MV-4-11 (cell line): ENCODE measurements at regions not wholly inside any gene's neighbourhood (a gene's known extent, or its start where the extent isn't known, plus 50 kb on each side); places are given as distances from the start of the nearest gene placed in this dataset.
"Not testable (repeated sequence)": the region's sequence is repeated elsewhere in the genome, so short reads cannot be mapped to it uniquely, and the experiment has no call there.

Experiments used
- DNase-seq: peaks from one replicate; lab custom pipeline; 2025; lab: John Stamatoyannopoulos, UW

- DNase-seq: no peak
Measured at GRCh38 chr16:59404509-59404908, 670.4 kb upstream of the GOT2 start.

GRCh38 chr16:59400830-59401229 is 666.7 kb upstream of the GOT2 start:
- no peak for DNase-seq

GRCh38 chr16:59397638-59398037 is 663.5 kb upstream of the GOT2 start:
- no peak for DNase-seq

GRCh38 chr16:59394526-59394925 is 660.4 kb upstream of the GOT2 start:
- no peak for DNase-seq

- no peak for DNase-seq
Measured at GRCh38 chr16:59392911-59393310, 658.8 kb upstream of the GOT2 start.

GRCh38 chr16:59391617-59392364 is 657.7 kb upstream of the GOT2 start:
- DNase-seq: no peak

- no peak for DNase-seq
Measured at GRCh38 chr16:59385959-59386358, 651.8 kb upstream of the GOT2 start.

GRCh38 chr16:59385491-59385890 is 651.4 kb upstream of the GOT2 start:
- no peak for DNase-seq

GRCh38 chr16:59373632-59374031 is 639.5 kb upstream of the GOT2 start:
- DNase-seq: no peak

GRCh38 chr16:59370717-59371116 is 636.6 kb upstream of the GOT2 start:
- DNase-seq: no peak

- no peak for DNase-seq
Measured at GRCh38 chr16:59369523-59369922, 635.4 kb upstream of the GOT2 start.

GRCh38 chr16:59368586-59368985 is 634.5 kb upstream of the GOT2 start:
- no peak for DNase-seq

- no peak for DNase-seq
Measured at GRCh38 chr16:59356709-59357108, 622.6 kb upstream of the GOT2 start.

- DNase-seq: no peak
Measured at GRCh38 chr16:59356144-59356543, 622.0 kb upstream of the GOT2 start.

GRCh38 chr16:59355704-59356103 is 621.6 kb upstream of the GOT2 start:
- DNase-seq: no peak

- DNase-seq: no peak
Measured at GRCh38 chr16:59351305-59351903, 617.3 kb upstream of the GOT2 start.

- no peak for DNase-seq
Measured at GRCh38 chr16:59350670-59351069, 616.6 kb upstream of the GOT2 start.

GRCh38 chr16:59342669-59343068 is 608.6 kb upstream of the GOT2 start:
- no peak for DNase-seq

- DNase-seq: no peak
Measured at GRCh38 chr16:59341368-59341767, 607.3 kb upstream of the GOT2 start.

GRCh38 chr16:59339871-59340270 is 605.8 kb upstream of the GOT2 start:
- DNase-seq: no peak

GRCh38 chr16:59336136-59336695 is 602.1 kb upstream of the GOT2 start:
- no peak for DNase-seq

- DNase-seq: not testable (repeated sequence)
Measured at GRCh38 chr16:59331708-59332107, 597.6 kb upstream of the GOT2 start.

GRCh38 chr16:59330019-59330670 is 596.0 kb upstream of the GOT2 start:
- DNase-seq: no peak
